ENCODE measurements at regions not wholly inside any gene's neighbourhood (a gene's known extent, or its start where the extent isn't known, plus 50 kb on each side); places are given as distances from the start of the nearest gene placed in this dataset.

GRCh38 chr9:118558891-118559290 is 810.3 kb downstream of the BRINP1 start:
- Histone ChIP-seq H3K4me1 (ENCODE audit: control insufficient read depth, insufficient read depth, low read length) (no peaks in the 10 kb centered on the region), H3K27me3 (ENCODE audit: control insufficient read depth in 1 of 2, insufficient read depth in 2 of 2, low read length in 2 of 2) (no peaks in the 10 kb centered on the region), H3K27ac (ENCODE audit: low read length) (no peak overlapping the region), H3K9ac (ENCODE audit: low read length in 2 of 2) (no peak overlapping the region), H3K36me3 (ENCODE audit: control insufficient read depth in 2 of 2, insufficient read depth in 2 of 2, low read length in 2 of 2) (no peaks in the 10 kb centered on the region), H3K9me3 (ENCODE audit: control insufficient read depth in 2 of 2, low read length in 2 of 2) (peaks cover 0 to 2% of the 10 kb centered on the region in 2 donors), H3K4me3 (ENCODE audit: low read length in 2 of 2) (no peak overlapping the region)

- H3K9me3 ChIP-seq (ENCODE audit: control insufficient read depth in 2 of 2, low read length in 2 of 2), result peaks cover 0 to 2% of the 10 kb centered on the region in 2 donors
- H3K4me3 ChIP-seq (ENCODE audit: low read length in 2 of 2), result no peak overlapping the region
- H3K4me1 ChIP-seq (ENCODE audit: control insufficient read depth, insufficient read depth, low read length), result no peaks in the 10 kb centered on the region
- H3K36me3 ChIP-seq (ENCODE audit: control insufficient read depth in 2 of 2, insufficient read depth in 2 of 2, low read length in 2 of 2), result no peaks in the 10 kb centered on the region
- no peak overlapping the region for H3K9ac ChIP-seq (ENCODE audit: low read length in 2 of 2)
- H3K27ac ChIP-seq (ENCODE audit: low read length), result no peak overlapping the region
- H3K27me3 ChIP-seq (ENCODE audit: control insufficient read depth in 1 of 2, insufficient read depth in 2 of 2, low read length in 2 of 2), result no peaks in the 10 kb centered on the region
These were observed 808.2 kb downstream of the BRINP1 start for GRCh38 chr9:118561051-118561450.

- no peaks in the 10 kb centered on the region for H3K27me3 ChIP-seq (ENCODE audit: control insufficient read depth in 1 of 2, insufficient read depth in 2 of 2, low read length in 2 of 2)
- H3K36me3 ChIP-seq (ENCODE audit: control insufficient read depth in 2 of 2, insufficient read depth in 2 of 2, low read length in 2 of 2), result no peaks in the 10 kb centered on the region
- no peak overlapping the region for H3K4me3 ChIP-seq (ENCODE audit: low read length in 2 of 2)
- H3K27ac ChIP-seq (ENCODE audit: low read length), result no peak overlapping the region
- no peak overlapping the region for H3K9ac ChIP-seq (ENCODE audit: low read length in 2 of 2)
- no peaks in the 10 kb centered on the region for H3K9me3 ChIP-seq (ENCODE audit: control insufficient read depth in 2 of 2, low read length in 2 of 2)
- H3K4me1 ChIP-seq (ENCODE audit: control insufficient read depth, insufficient read depth, low read length), result no peaks in the 10 kb centered on the region
These were observed 805.6 kb downstream of the BRINP1 start for GRCh38 chr9:118563677-118564076.

- no peak overlapping the region for H3K9ac ChIP-seq (ENCODE audit: low read length in 2 of 2)
- H3K4me3 ChIP-seq (ENCODE audit: low read length in 2 of 2), result no peak overlapping the region
- no peaks in the 10 kb centered on the region for H3K36me3 ChIP-seq (ENCODE audit: control insufficient read depth in 2 of 2, insufficient read depth in 2 of 2, low read length in 2 of 2)
- H3K4me1 ChIP-seq (ENCODE audit: control insufficient read depth, insufficient read depth, low read length), result no peaks in the 10 kb centered on the region
- H3K27ac ChIP-seq (ENCODE audit: low read length), result no peak overlapping the region
- H3K27me3 ChIP-seq (ENCODE audit: control insufficient read depth in 1 of 2, insufficient read depth in 2 of 2, low read length in 2 of 2), result no peaks in the 10 kb centered on the region
- H3K9me3 ChIP-seq (ENCODE audit: control insufficient read depth in 2 of 2, low read length in 2 of 2), result no peaks in the 10 kb centered on the region
These were observed 801.4 kb downstream of the BRINP1 start for GRCh38 chr9:118567861-118568260.

GRCh38 chr9:118568704-118569103 is 800.5 kb downstream of the BRINP1 start:
- H3K9me3 ChIP-seq (ENCODE audit: control insufficient read depth in 2 of 2, low read length in 2 of 2), result no peaks in the 10 kb centered on the region
- no peaks in the 10 kb centered on the region for H3K4me1 ChIP-seq (ENCODE audit: control insufficient read depth, insufficient read depth, low read length)
- H3K4me3 ChIP-seq (ENCODE audit: low read length in 2 of 2), result no peak overlapping the region
- H3K27me3 ChIP-seq (ENCODE audit: control insufficient read depth in 1 of 2, insufficient read depth in 2 of 2, low read length in 2 of 2), result no peaks in the 10 kb centered on the region
- no peak overlapping the region for H3K9ac ChIP-seq (ENCODE audit: low read length in 2 of 2)
- H3K36me3 ChIP-seq (ENCODE audit: control insufficient read depth in 2 of 2, insufficient read depth in 2 of 2, low read length in 2 of 2), result no peaks in the 10 kb centered on the region
- H3K27ac ChIP-seq (ENCODE audit: low read length), result no peak overlapping the region

- Histone ChIP-seq H3K9ac (ENCODE audit: low read length in 2 of 2) (no peak overlapping the region), H3K36me3 (ENCODE audit: control insufficient read depth in 2 of 2, insufficient read depth in 2 of 2, low read length in 2 of 2) (no peaks in the 10 kb centered on the region), H3K4me3 (ENCODE audit: low read length in 2 of 2) (no peak overlapping the region), H3K27me3 (ENCODE audit: control insufficient read depth in 1 of 2, insufficient read depth in 2 of 2, low read length in 2 of 2) (no peaks in the 10 kb centered on the region), H3K4me1 (ENCODE audit: control insufficient read depth, insufficient read depth, low read length) (no peaks in the 10 kb centered on the region), H3K27ac (ENCODE audit: low read length) (no peak overlapping the region), H3K9me3 (ENCODE audit: control insufficient read depth in 2 of 2, low read length in 2 of 2) (no peaks in the 10 kb centered on the region)
These were observed 800.1 kb downstream of the BRINP1 start for GRCh38 chr9:118569148-118569547.

- no peak overlapping the region for H3K4me3 ChIP-seq (ENCODE audit: low read length in 2 of 2)
- no peaks in the 10 kb centered on the region for H3K4me1 ChIP-seq (ENCODE audit: control insufficient read depth, insufficient read depth, low read length)
- no peaks in the 10 kb centered on the region for H3K9me3 ChIP-seq (ENCODE audit: control insufficient read depth in 2 of 2, low read length in 2 of 2)
- H3K36me3 ChIP-seq (ENCODE audit: control insufficient read depth in 2 of 2, insufficient read depth in 2 of 2, low read length in 2 of 2), result no peaks in the 10 kb centered on the region
- H3K27me3 ChIP-seq (ENCODE audit: control insufficient read depth in 1 of 2, insufficient read depth in 2 of 2, low read length in 2 of 2), result no peaks in the 10 kb centered on the region
- H3K9ac ChIP-seq (ENCODE audit: low read length in 2 of 2), result no peak overlapping the region
- H3K27ac ChIP-seq (ENCODE audit: low read length), result no peak overlapping the region
These were observed 799.2 kb downstream of the BRINP1 start for GRCh38 chr9:118570066-118570465.

GRCh38 chr9:118575341-118576070 is 793.7 kb downstream of the BRINP1 start:
- no peaks in the 10 kb centered on the region for H3K9me3 ChIP-seq (ENCODE audit: control insufficient read depth in 2 of 2, low read length in 2 of 2)
- H3K27me3 ChIP-seq (ENCODE audit: control insufficient read depth in 1 of 2, insufficient read depth in 2 of 2, low read length in 2 of 2), result no peaks in the 10 kb centered on the region
- no peak overlapping the region for H3K9ac ChIP-seq (ENCODE audit: low read length in 2 of 2)
- no peak overlapping the region for H3K27ac ChIP-seq (ENCODE audit: low read length)
- no peaks in the 10 kb centered on the region for H3K36me3 ChIP-seq (ENCODE audit: control insufficient read depth in 2 of 2, insufficient read depth in 2 of 2, low read length in 2 of 2)
- no peak overlapping the region for H3K4me3 ChIP-seq (ENCODE audit: low read length in 2 of 2)
- H3K4me1 ChIP-seq (ENCODE audit: control insufficient read depth, insufficient read depth, low read length), result no peaks in the 10 kb centered on the region

- Histone ChIP-seq H3K9me3 (ENCODE audit: control insufficient read depth in 2 of 2, low read length in 2 of 2) (peaks cover 0 to 3% of the 10 kb centered on the region in 2 donors), H3K27me3 (ENCODE audit: control insufficient read depth in 1 of 2, insufficient read depth in 2 of 2, low read length in 2 of 2) (no peaks in the 10 kb centered on the region), H3K9ac (ENCODE audit: low read length in 2 of 2) (no peak overlapping the region), H3K36me3 (ENCODE audit: control insufficient read depth in 2 of 2, insufficient read depth in 2 of 2, low read length in 2 of 2) (no peaks in the 10 kb centered on the region), H3K4me3 (ENCODE audit: low read length in 2 of 2) (no peak overlapping the region), H3K4me1 (ENCODE audit: control insufficient read depth, insufficient read depth, low read length) (no peaks in the 10 kb centered on the region), H3K27ac (ENCODE audit: low read length) (no peak overlapping the region)
These were observed 792.1 kb downstream of the BRINP1 start for GRCh38 chr9:118577121-118577520.

- H3K4me1 ChIP-seq (ENCODE audit: control insufficient read depth, insufficient read depth, low read length), result no peaks in the 10 kb centered on the region
- peaks cover 0 to 3% of the 10 kb centered on the region in 2 donors for H3K9me3 ChIP-seq (ENCODE audit: control insufficient read depth in 2 of 2, low read length in 2 of 2)
- no peaks in the 10 kb centered on the region for H3K27me3 ChIP-seq (ENCODE audit: control insufficient read depth in 1 of 2, insufficient read depth in 2 of 2, low read length in 2 of 2)
- no peaks in the 10 kb centered on the region for H3K36me3 ChIP-seq (ENCODE audit: control insufficient read depth in 2 of 2, insufficient read depth in 2 of 2, low read length in 2 of 2)
- H3K9ac ChIP-seq (ENCODE audit: low read length in 2 of 2), result no peak overlapping the region
- no peak overlapping the region for H3K27ac ChIP-seq (ENCODE audit: low read length)
- H3K4me3 ChIP-seq (ENCODE audit: low read length in 2 of 2), result no peak overlapping the region
These were observed 790.8 kb downstream of the BRINP1 start for GRCh38 chr9:118578467-118578866.

- Histone ChIP-seq H3K9ac (ENCODE audit: low read length in 2 of 2) (no peak overlapping the region), H3K27me3 (ENCODE audit: control insufficient read depth in 1 of 2, insufficient read depth in 2 of 2, low read length in 2 of 2) (no peaks in the 10 kb centered on the region), H3K4me3 (ENCODE audit: low read length in 2 of 2) (no peak overlapping the region), H3K9me3 (ENCODE audit: control insufficient read depth in 2 of 2, low read length in 2 of 2) (peaks cover 0 to 3% of the 10 kb centered on the region in 2 donors), H3K36me3 (ENCODE audit: control insufficient read depth in 2 of 2, insufficient read depth in 2 of 2, low read length in 2 of 2) (no peaks in the 10 kb centered on the region), H3K4me1 (ENCODE audit: control insufficient read depth, insufficient read depth, low read length) (no peaks in the 10 kb centered on the region), H3K27ac (ENCODE audit: low read length) (no peak overlapping the region)
These were observed 785.8 kb downstream of the BRINP1 start for GRCh38 chr9:118583414-118583813.

All from stomach smooth muscle (tissue), 2 donors.